Bronchial epithelial cell (primary cell): ENCODE measurements at regions not wholly inside any gene's neighbourhood (a gene's known extent, or its start where the extent isn't known, plus 50 kb on each side); places are given as distances from the start of the nearest gene placed in this dataset.

Experiments used
- DNase-seq: peaks from one replicate; pipeline ENCODE4 v3.0.0-alpha.2; 2010; ENCODE audit warnings: low read depth
- FAIRE-seq: peaks from 2 replicates; lab custom pipeline; 2011; peaks lifted over from hg19 to GRCh38; lab: Jason Lieb, UNC
- H3K27me3 ChIP-seq: 2 replicates; pipeline ENCODE4 v1.5.1; 2011; ENCODE audit warnings: low read length; ENCODE audit not compliant: control insufficient read depth, insufficient read depth
- H3K36me3 ChIP-seq: 2 replicates; pipeline ENCODE4 v1.5.1; 2011; ENCODE audit warnings: low read length; ENCODE audit not compliant: control insufficient read depth, insufficient read depth
- H3K4me3 ChIP-seq: 2 replicates; pipeline ENCODE4 v1.5.1; 2011; ENCODE audit warnings: mild to moderate bottlenecking, low read depth, low read length, control low read depth
- TF ChIP-seq, protein P1 (sequence below): IDR thresholded peaks from 2 replicates; pipeline ENCODE4 v1.5.1; 2011; ENCODE audit warnings: mild to moderate bottlenecking, moderate library complexity, low read length, control low read depth, inconsistent platforms; ENCODE audit not compliant: insufficient read depth, severe bottlenecking

GRCh38 chr6:12404651-12405050 lies 114.5 kb downstream of the EDN1 start:
- no peak for FAIRE-seq

DNA sequence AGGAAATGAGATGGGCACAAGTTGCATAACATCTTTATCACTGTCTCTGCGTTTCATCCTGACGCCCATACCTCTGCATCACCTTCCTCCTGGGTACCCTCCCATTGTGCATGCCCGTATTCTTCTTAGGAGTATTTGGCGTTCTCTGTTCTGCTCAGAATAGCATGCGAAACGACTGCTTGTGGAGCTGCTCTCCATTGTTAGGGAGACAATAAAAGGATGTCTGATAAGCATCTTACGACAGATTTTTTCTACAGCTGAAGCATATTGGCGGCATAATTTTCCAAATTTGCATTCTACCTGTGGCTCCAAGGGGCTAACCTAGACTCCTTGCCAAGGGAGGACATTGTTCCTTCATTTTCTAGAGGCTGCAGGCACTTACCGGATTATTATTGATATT lies 118.6 kb downstream of the EDN1 start:
- DNase-seq (no peak), FAIRE-seq (no peak)
- Histone ChIP-seq H3K36me3 (no peaks in the 10 kb centered on the region), H3K27me3 (no peaks in the 10 kb centered on the region), H3K4me3 (no peak overlapping the region)
- TF ChIP-seq, protein P1, sequence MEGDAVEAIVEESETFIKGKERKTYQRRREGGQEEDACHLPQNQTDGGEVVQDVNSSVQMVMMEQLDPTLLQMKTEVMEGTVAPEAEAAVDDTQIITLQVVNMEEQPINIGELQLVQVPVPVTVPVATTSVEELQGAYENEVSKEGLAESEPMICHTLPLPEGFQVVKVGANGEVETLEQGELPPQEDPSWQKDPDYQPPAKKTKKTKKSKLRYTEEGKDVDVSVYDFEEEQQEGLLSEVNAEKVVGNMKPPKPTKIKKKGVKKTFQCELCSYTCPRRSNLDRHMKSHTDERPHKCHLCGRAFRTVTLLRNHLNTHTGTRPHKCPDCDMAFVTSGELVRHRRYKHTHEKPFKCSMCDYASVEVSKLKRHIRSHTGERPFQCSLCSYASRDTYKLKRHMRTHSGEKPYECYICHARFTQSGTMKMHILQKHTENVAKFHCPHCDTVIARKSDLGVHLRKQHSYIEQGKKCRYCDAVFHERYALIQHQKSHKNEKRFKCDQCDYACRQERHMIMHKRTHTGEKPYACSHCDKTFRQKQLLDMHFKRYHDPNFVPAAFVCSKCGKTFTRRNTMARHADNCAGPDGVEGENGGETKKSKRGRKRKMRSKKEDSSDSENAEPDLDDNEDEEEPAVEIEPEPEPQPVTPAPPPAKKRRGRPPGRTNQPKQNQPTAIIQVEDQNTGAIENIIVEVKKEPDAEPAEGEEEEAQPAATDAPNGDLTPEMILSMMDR = no peak

More at GRCh38 chr6:12404651-12405050, 114.5 kb downstream of the EDN1 start:
- DNase-seq = no peak
- H3K27me3 ChIP-seq = no peaks in the 10 kb centered on the region
- TF ChIP-seq, protein P1 = no peak
- H3K4me3 ChIP-seq = no peak overlapping the region
- no peaks in the 10 kb centered on the region for H3K36me3 ChIP-seq

DNA sequence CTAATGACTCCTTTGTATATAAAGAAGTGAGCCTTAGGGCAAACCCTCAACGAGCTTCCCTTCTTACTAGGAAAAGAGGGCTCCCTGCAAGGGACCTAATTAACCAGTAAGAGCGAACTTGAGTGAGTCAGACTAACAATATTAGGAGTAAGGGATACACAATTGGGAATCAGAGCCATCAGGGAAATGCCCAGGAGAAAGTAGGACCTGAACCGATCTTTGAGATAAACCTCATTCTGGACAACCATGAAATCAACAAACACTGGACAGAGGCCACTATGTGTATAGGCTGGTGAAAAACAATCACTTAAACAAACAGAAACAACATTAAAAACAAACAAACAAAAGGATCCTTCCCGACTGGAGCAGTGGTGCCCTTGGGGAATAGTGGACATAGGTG lies 120.8 kb downstream of the EDN1 start:
- no peaks in the 10 kb centered on the region for H3K36me3 ChIP-seq
- FAIRE-seq (no peak), DNase-seq (no peak)
- no peaks in the 10 kb centered on the region for H3K27me3 ChIP-seq
- TF ChIP-seq, protein P1 = no peak
- no peak overlapping the region for H3K4me3 ChIP-seq

DNA sequence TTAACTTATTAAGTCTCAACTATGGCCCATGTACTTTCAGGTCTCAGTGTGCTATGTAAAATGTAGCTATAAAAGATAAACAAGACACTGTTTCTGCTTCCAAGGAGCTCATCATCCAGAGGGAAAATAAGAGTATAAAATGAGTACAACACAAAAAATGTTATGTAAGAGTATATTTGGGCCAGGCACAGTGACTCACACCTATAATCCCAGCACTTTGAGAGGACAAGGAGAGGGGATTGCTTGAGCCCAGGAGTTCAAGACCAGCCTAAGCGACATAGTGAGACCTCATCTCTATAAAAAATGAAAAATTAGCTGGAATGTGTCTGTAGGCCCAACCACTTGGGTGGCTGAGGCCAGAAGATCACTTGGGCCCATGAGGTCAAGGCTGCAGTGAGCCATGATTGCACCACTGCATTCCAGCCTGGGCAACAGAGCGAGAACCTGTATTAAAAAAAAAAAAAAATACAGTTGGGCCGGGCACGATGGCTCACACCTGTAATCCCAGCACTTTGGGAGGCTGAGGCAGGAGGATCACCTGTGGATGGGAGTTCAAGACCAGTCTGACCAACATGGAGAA lies 124.0 kb downstream of the EDN1 start:
- Histone ChIP-seq H3K27me3 (no peaks in the 10 kb centered on the region), H3K4me3 (no peak overlapping the region), H3K36me3 (no peaks in the 10 kb centered on the region)
- FAIRE-seq (no peak), DNase-seq (no peak)
- TF ChIP-seq, protein P1 = no peak

- H3K36me3 ChIP-seq = no peaks in the 10 kb centered on the region
- H3K4me3 ChIP-seq = no peak overlapping the region
- DNase-seq (no peak), FAIRE-seq (no peak)
- no peaks in the 10 kb centered on the region for H3K27me3 ChIP-seq
- TF ChIP-seq, protein P1 = no peak
Observed at GRCh38 chr6:12415980-12416598, 125.9 kb downstream of the EDN1 start.

DNA sequence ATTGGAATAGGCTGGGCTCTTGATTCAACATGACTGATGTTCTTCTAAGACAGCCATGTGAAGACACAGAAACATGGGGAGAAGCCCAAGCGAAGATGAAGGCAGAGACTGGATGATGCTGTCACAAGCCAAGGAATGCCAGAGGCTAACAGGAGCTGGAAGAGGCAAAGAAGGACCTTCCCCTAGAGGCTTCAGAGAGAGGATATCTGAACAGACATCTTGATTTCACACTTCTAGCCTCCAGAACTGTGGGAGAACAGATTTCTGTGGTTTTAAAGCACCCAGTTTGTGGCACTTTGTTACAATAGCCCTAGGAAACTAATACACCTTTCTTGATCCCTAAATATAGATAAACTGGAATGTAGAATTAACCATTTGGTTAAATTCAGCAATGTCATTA lies 127.0 kb downstream of the EDN1 start:
- TF ChIP-seq, protein P1 = no peak
- FAIRE-seq = no peak

More for the DNA sequence above, 127.0 kb downstream of the EDN1 start:
- H3K4me3 ChIP-seq = no peak overlapping the region
- no peaks in the 10 kb centered on the region for H3K36me3 ChIP-seq
- no peaks in the 10 kb centered on the region for H3K27me3 ChIP-seq
- no peak for DNase-seq
